22Rv1 (cell line): ENCODE measurements at regions not wholly inside any gene's neighbourhood (a gene's known extent, or its start where the extent isn't known, plus 50 kb on each side); places are given as distances from the start of the nearest gene placed in this dataset.

Experiments used
- CTCF ChIP-seq: fragments of 450-650 bp; IDR thresholded peaks from 2 replicates; pipeline ENCODE4 v1.5.1; 2017; ENCODE audit warnings: mild to moderate bottlenecking
- ZFX ChIP-seq: fragments of 450-650 bp; IDR thresholded peaks from 2 replicates; pipeline ENCODE4 v1.6.1; 2017; ENCODE audit warnings: antibody characterized with exemption, borderline replicate concordance

GRCh38 chr7:26034391-26034790 is 117.6 kb upstream of the NFE2L3 start:
- TF ChIP-seq CTCF (no peak), ZFX (no peak)
